K562 (cell line): ENCODE measurements at regions not wholly inside any gene's neighbourhood (a gene's known extent, or its start where the extent isn't known, plus 50 kb on each side); places are given as distances from the start of the nearest gene placed in this dataset.

Experiments used
- ATAC-seq: fragments of 200-7000 bp; cut with Tn5 transposase; 3 replicates; pipeline ENCODE4 v1.9.1; 2020; ENCODE audit warnings: moderate library complexity
- BruUV-seq: library from RNA; stranded (reverse); fragments of 400-500 nt; replicated peaks from 2 replicates; lab custom pipeline; 2021; lab: Mats Ljungman, UMichigan
- CTCF ChIA-PET: fragments of 300-600 bp; formaldehyde crosslinking; extraction: SDS; loops from one replicate; lab custom pipeline; 2021; ENCODE audit warnings: low intra/inter-chr PET ratio; lab: Yijun Ruan, JAX
- POLR2A ChIA-PET: fragments of 300-600, 350-650 bp; sonication (Branson Sonifier 250); formaldehyde crosslinking; extraction: SDS; loops from one replicate; lab custom pipeline; 2021; ENCODE audit warnings: antibody characterized with exemption, inconsistent platforms; lab: Yijun Ruan, JAX
- DNase-seq, 4 experiments: peaks; one replicate each; pipeline versions ENCODE4 v3.0.0 to v3.0.0-alpha.2; 2011 to 2018; ENCODE audit warnings: low spot score in 3 of 4, mixed read lengths in 3 of 4; ENCODE audit errors: extremely low read depth in 1 of 4
- FAIRE-seq: peaks from 2 replicates; lab custom pipeline; 2011; peaks lifted over from hg19 to GRCh38; lab: Jason Lieb, UNC
- H2AFZ ChIP-seq: 2 replicates; pipeline ENCODE4 v1.6.0; 2011; ENCODE audit warnings: low read depth, low read length, control low read depth, inconsistent platforms
- H3K27ac ChIP-seq: fragments of 200-600 bp; 3 replicates; pipeline ENCODE4 v1.8.0; 2011; ENCODE audit warnings: low read depth, mild to moderate bottlenecking, control low read depth, inconsistent platforms, low read length, moderate library complexity, mixed read lengths; ENCODE audit errors: extremely low read depth
- H3K27me3 ChIP-seq, 2 experiments: fragments of 300-600 bp in 1 of 2; 2 replicates in 1 of 2; 3 replicates in 1 of 2; pipeline versions ENCODE4 v1.6.0 to v1.8.0; 2011; ENCODE audit warnings: inconsistent platforms in 2 of 2, low read length in 2 of 2, mild to moderate bottlenecking in 1 of 2, mixed read lengths in 1 of 2, moderate library complexity in 1 of 2; ENCODE audit not compliant: control insufficient read depth in 2 of 2, insufficient read depth in 2 of 2
- H3K36me3 ChIP-seq: fragments of 300-600 bp; 3 replicates; pipeline ENCODE4 v1.8.0; 2011; ENCODE audit warnings: mild to moderate bottlenecking, low read length, inconsistent platforms; ENCODE audit not compliant: control insufficient read depth, insufficient read depth
- H3K4me1 ChIP-seq, 2 experiments: fragments of 200-600 bp in 1 of 2; replicated peaks in 1 of 2; 2 replicates in 1 of 2; 3 replicates in 1 of 2; pipeline versions ENCODE4 v1.5.1 to v1.8.0; 2011; ENCODE audit warnings: inconsistent platforms in 2 of 2, low read length in 2 of 2, mild to moderate bottlenecking in 1 of 2, mixed read lengths in 1 of 2, moderate library complexity in 1 of 2; ENCODE audit not compliant: control insufficient read depth in 2 of 2, insufficient read depth in 2 of 2
- H3K4me2 ChIP-seq: 2 replicates; pipeline ENCODE4 v1.6.1; 2011; ENCODE audit warnings: low read length, control low read depth, inconsistent platforms, mixed read lengths; ENCODE audit not compliant: insufficient read depth
- H3K4me3 ChIP-seq: fragments of 200-600 bp; sonication (generic), shearing (Covaris generic); 2 replicates; pipeline ENCODE4 v1.5.1; 2016; ENCODE audit warnings: control low read depth, inconsistent platforms
- H3K79me2 ChIP-seq: fragments of 200-600 bp; 3 replicates; pipeline ENCODE4 v1.8.0; 2011; ENCODE audit warnings: low read length, inconsistent platforms; ENCODE audit not compliant: control insufficient read depth, insufficient read depth
- H3K9ac ChIP-seq, 2 experiments: 2 replicates each; pipeline versions ENCODE4 v1.6.0 to v1.6.1; 2011; ENCODE audit warnings: low read depth in 2 of 2, low read length in 2 of 2, control low read depth in 1 of 2, inconsistent platforms in 1 of 2, mild to moderate bottlenecking in 1 of 2, mixed read lengths in 1 of 2; ENCODE audit not compliant: insufficient read depth in 1 of 2
- H3K9me1 ChIP-seq: one replicate; pipeline ENCODE4 v1.6.0; 2011; ENCODE audit warnings: inconsistent platforms, mild to moderate bottlenecking, low read length, moderate library complexity; ENCODE audit not compliant: control insufficient read depth, insufficient read depth
- H3K9me3 ChIP-seq: replicated peaks from 2 replicates; pipeline ENCODE4 v1.5.1; 2011; ENCODE audit warnings: low read depth, low read length, inconsistent platforms; ENCODE audit not compliant: control insufficient read depth, insufficient read depth
- H4K20me1 ChIP-seq: replicated peaks from 2 replicates; pipeline ENCODE4 v1.6.1; 2011; ENCODE audit warnings: low read length, inconsistent platforms, mixed read lengths; ENCODE audit not compliant: control insufficient read depth, insufficient read depth
- ERF ChIP-seq: fragments of 450-650 bp; formaldehyde crosslinking; IDR thresholded peaks from 2 replicates; pipeline ENCODE4 v1.4.0; 2020; ENCODE audit warnings: mild to moderate bottlenecking, mixed read lengths
- MAFG ChIP-seq: fragments of 450-650 bp; conservative IDR thresholded peaks from 2 replicates; pipeline ENCODE4 v1.6.1; 2016; ENCODE audit warnings: missing genetic modification characterization, missing compliant biosample characterization
- SMC3 ChIP-seq: conservative IDR thresholded peaks from 2 replicates; pipeline ENCODE4 v1.6.1; 2011; ENCODE audit warnings: low read depth, low read length, improper control_type of control experiment; ENCODE audit not compliant: insufficient read depth
- WGBS: fragments of 100-300 bp; shearing (Covaris generic); methylation state at CpG from one replicate; pipeline ENCODE4 v1.1.6; 2016; ENCODE audit warnings: low coverage, mixed read lengths; ENCODE audit not compliant: insufficient coverage; ENCODE audit errors: missing lambda C conversion rate; 5-methylcytosine and 5-hydroxymethylcytosine counted together
- in situ Hi-C: fragments of 300-500 bp; cut with MboI; formaldehyde crosslinking; loops from 4 replicates; pipeline ENCODE4 v1.15.0; 2018; ENCODE audit warnings: inconsistent platforms, mixed read lengths
- intact Hi-C: fragments of 100-400 bp; cut with micrococcal nuclease; formaldehyde crosslinking; loops from 2 replicates; pipeline ENCODE4 v1.14.2; 2022
- TF ChIP-seq, protein P1 (sequence below): IDR thresholded peaks from 3 replicates; pipeline ENCODE4 v1.6.1; 2011; ENCODE audit warnings: borderline replicate concordance, mild to moderate bottlenecking, moderate library complexity; ENCODE audit not compliant: insufficient read length; ENCODE audit errors: extremely low read depth
- TF ChIP-seq, protein P2 (sequence below): conservative IDR thresholded peaks from 2 replicates; pipeline ENCODE4 v1.6.1; 2011; ENCODE audit warnings: low read depth, mild to moderate bottlenecking, low read length; ENCODE audit not compliant: control insufficient read depth

DNA sequence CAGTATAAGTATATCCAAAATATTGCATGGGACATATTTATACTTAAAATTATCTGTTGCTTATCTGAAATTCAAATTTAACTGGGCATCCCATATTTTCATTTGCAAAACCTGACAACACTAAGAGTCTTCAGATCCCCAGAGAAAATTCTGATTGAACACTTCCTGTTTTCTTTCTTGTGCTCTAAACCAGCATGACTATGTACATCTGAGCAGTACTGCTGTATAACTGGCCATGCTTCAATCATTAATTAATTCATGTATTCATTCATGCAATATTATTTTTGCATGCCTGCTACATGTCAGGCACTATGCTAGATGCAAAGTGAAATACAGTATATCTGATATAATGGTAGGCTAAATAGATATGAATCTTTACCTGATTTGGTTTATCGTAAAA is 461.2 kb downstream of the TLR4 start:
- ChIA-PET POLR2A (no interaction called here), CTCF (no interaction called here)
- in situ Hi-C loops (no loop called here), intact Hi-C loops (no loop called here)
- ATAC-seq (no peak), FAIRE-seq (no peak), DNase-seq (no peak)
- no peak overlapping the region for H3K27ac ChIP-seq
- H3K9me1 ChIP-seq = no peaks in the 10 kb centered on the region
- no peaks in the 10 kb centered on the region for H3K79me2 ChIP-seq
- BruUV-seq = no TSS peak
- TF ChIP-seq SMC3 = no peak
- TF ChIP-seq, protein P1, sequence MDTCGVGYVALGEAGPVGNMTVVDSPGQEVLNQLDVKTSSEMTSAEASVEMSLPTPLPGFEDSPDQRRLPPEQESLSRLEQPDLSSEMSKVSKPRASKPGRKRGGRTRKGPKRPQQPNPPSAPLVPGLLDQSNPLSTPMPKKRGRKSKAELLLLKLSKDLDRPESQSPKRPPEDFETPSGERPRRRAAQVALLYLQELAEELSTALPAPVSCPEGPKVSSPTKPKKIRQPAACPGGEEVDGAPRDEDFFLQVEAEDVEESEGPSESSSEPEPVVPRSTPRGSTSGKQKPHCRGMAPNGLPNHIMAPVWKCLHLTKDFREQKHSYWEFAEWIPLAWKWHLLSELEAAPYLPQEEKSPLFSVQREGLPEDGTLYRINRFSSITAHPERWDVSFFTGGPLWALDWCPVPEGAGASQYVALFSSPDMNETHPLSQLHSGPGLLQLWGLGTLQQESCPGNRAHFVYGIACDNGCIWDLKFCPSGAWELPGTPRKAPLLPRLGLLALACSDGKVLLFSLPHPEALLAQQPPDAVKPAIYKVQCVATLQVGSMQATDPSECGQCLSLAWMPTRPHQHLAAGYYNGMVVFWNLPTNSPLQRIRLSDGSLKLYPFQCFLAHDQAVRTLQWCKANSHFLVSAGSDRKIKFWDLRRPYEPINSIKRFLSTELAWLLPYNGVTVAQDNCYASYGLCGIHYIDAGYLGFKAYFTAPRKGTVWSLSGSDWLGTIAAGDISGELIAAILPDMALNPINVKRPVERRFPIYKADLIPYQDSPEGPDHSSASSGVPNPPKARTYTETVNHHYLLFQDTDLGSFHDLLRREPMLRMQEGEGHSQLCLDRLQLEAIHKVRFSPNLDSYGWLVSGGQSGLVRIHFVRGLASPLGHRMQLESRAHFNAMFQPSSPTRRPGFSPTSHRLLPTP = no peak
- TF ChIP-seq, protein P2, sequence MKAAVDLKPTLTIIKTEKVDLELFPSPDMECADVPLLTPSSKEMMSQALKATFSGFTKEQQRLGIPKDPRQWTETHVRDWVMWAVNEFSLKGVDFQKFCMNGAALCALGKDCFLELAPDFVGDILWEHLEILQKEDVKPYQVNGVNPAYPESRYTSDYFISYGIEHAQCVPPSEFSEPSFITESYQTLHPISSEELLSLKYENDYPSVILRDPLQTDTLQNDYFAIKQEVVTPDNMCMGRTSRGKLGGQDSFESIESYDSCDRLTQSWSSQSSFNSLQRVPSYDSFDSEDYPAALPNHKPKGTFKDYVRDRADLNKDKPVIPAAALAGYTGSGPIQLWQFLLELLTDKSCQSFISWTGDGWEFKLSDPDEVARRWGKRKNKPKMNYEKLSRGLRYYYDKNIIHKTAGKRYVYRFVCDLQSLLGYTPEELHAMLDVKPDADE = no peak
- TF ChIP-seq ERF (CRISPR knock-in tag) = no peak
- TF ChIP-seq MAFG (tag) = no peak
- no peak overlapping the region for H2AFZ ChIP-seq
- no peak overlapping the region for H3K4me3 ChIP-seq
- no peaks in the 10 kb centered on the region for H3K4me1 ChIP-seq
- H3K27me3 ChIP-seq = no peaks in the 10 kb centered on the region
- H3K9me3 ChIP-seq = no peaks in the 10 kb centered on the region; the same call in 1 of the 2 replicates
- no peak overlapping the region for H3K4me2 ChIP-seq
- no peak overlapping the region for H3K9ac ChIP-seq
- no peaks in the 10 kb centered on the region for H3K36me3 ChIP-seq
- no peaks in the 10 kb centered on the region for H4K20me1 ChIP-seq
- WGBS = 0% methylated on average over 1 of the region's 1 CpG
